Esophagus muscularis mucosa (tissue), 3 donors: ENCODE measurements at regions not wholly inside any gene's neighbourhood (a gene's known extent, or its start where the extent isn't known, plus 50 kb on each side); places are given as distances from the start of the nearest gene placed in this dataset.

Source experiments
- CTCF ChIP-seq, 3 experiments: fragments of 200-600 bp in 2 of 3; fragments of 450-650 bp in 1 of 3; sonication (generic) in 2 of 3; IDR thresholded peaks; one replicate each; pipeline ENCODE4 v1.5.1; 2017 to 2019; ENCODE audit warnings: antibody characterized with exemption in 3 of 3, mild to moderate bottlenecking in 2 of 3, moderate library complexity in 1 of 3
- POLR2AphosphoS5 ChIP-seq, 2 donors: sonication (generic); formaldehyde crosslinking; IDR thresholded peaks; one replicate each; pipeline ENCODE4 v1.6.1; 2017; ENCODE audit warnings: antibody characterized with exemption in 2 of 2

- TF ChIP-seq CTCF (IDR thresholded peaks at IDR 0.05), result no peak
- no peak for TF ChIP-seq POLR2AphosphoS5 (IDR thresholded peaks at IDR 0.05)
Measured at GRCh38 chr17:52666264-52666663, 507.8 kb upstream of the CA10 start.
